HCT116 (cell line): ENCODE measurements at regions not wholly inside any gene's neighbourhood (a gene's known extent, or its start where the extent isn't known, plus 50 kb on each side); places are given as distances from the start of the nearest gene placed in this dataset.

Source experiments
- ATAC-seq: fragments of 200-7000 bp; cut with Tn5 transposase; 2 replicates; pipeline ENCODE4 v1.9.1; 2020; ENCODE audit warnings: mild to moderate bottlenecking, moderate library complexity
- BruUV-seq: library from RNA; stranded (reverse); fragments of 400-500 nt; replicated peaks from 2 replicates; lab custom pipeline; 2021; lab: Mats Ljungman, UMichigan
- CTCF ChIA-PET: fragments of 300-600 bp; sonication (Branson Sonifier 250); formaldehyde crosslinking; loops from one replicate; lab custom pipeline; 2021; ENCODE audit warnings: antibody characterized with exemption; lab: Charles Lee
- POLR2A ChIA-PET: fragments of 300-600, 350-600 bp; sonication (Branson Sonifier 250); formaldehyde crosslinking; loops from one replicate; lab custom pipeline; 2021; ENCODE audit warnings: antibody characterized with exemption; lab: Charles Lee
- RAD21 ChIA-PET, 2 experiments: fragments of 300-600 bp; sonication (Branson Sonifier 250); formaldehyde crosslinking; loops; one replicate each; lab custom pipeline; 2023; ENCODE audit warnings: low total read pairs in 2 of 2; ENCODE audit not compliant: uncharacterized antibody in 2 of 2, unreplicated experiment in 2 of 2, low non-redundant PET in 1 of 2; lab: Charles Lee
- DNase-seq: peaks from one replicate; pipeline ENCODE4 v3.0.0-alpha.2; 2010; ENCODE audit warnings: low read depth, low spot score
- H2AFZ ChIP-seq: fragments of 200-600 bp; shearing (Covaris generic), sonication (generic); 2 replicates; pipeline ENCODE4 v1.6.1; 2017; ENCODE audit warnings: low read depth, mixed run types, mixed read lengths, antibody characterized with exemption, low read length; ENCODE audit not compliant: poor library complexity, severe bottlenecking
- H3K27ac ChIP-seq: 2 replicates; pipeline ENCODE4 v1.5.1; 2012; ENCODE audit warnings: low read depth, low read length
- H3K27me3 ChIP-seq: fragments of 200-600 bp; sonication (generic); 2 replicates; pipeline ENCODE4 v1.6.1; 2016; ENCODE audit warnings: mixed run types, low read length, mixed read lengths; ENCODE audit not compliant: insufficient read depth
- H3K36me3 ChIP-seq, 2 experiments: fragments of 200-500 bp in 1 of 2; fragments of 200-600 bp in 1 of 2; sonication (Bioruptor generic) in 1 of 2; sonication (generic) in 1 of 2; 2 replicates each; pipeline versions ENCODE4 v1.5.1 to v1.6.1; 2014 to 2016; ENCODE audit warnings: low read length in 2 of 2, inconsistent platforms in 1 of 2, mixed read lengths in 1 of 2, mixed run types in 1 of 2; ENCODE audit not compliant: insufficient read depth in 2 of 2, control insufficient read depth in 1 of 2
- H3K4me1 ChIP-seq, 2 experiments: fragments of 200-600 bp in 1 of 2; sonication (generic) in 1 of 2; 2 replicates each; pipeline versions ENCODE4 v1.5.1 to v1.6.1; 2012 to 2017; ENCODE audit warnings: low read length in 2 of 2, inconsistent platforms in 1 of 2, mild to moderate bottlenecking in 1 of 2, mixed read lengths in 1 of 2, mixed run types in 1 of 2, moderate library complexity in 1 of 2; ENCODE audit not compliant: insufficient read depth in 2 of 2, control insufficient read depth in 1 of 2
- H3K4me2 ChIP-seq: fragments of 200-600 bp; sonication (generic); 2 replicates; pipeline ENCODE4 v1.6.1; 2017; ENCODE audit warnings: mixed run types, low read length, mixed read lengths
- H3K4me3 ChIP-seq, 2 experiments: fragments of 200-600 bp in 1 of 2; sonication (generic) in 1 of 2; replicated peaks in 1 of 2; 2 replicates each; pipeline ENCODE4 v1.5.1; 2011 to 2016; ENCODE audit warnings: low read length in 2 of 2, control low read depth in 1 of 2, low read depth in 1 of 2, mild to moderate bottlenecking in 1 of 2, mixed read lengths in 1 of 2, mixed run types in 1 of 2
- H3K79me2 ChIP-seq: fragments of 200-600 bp; sonication (generic); 2 replicates; pipeline ENCODE4 v1.6.1; 2017; ENCODE audit warnings: mild to moderate bottlenecking, mixed run types, low read length, moderate library complexity, mixed read lengths; ENCODE audit not compliant: insufficient read depth
- H3K9ac ChIP-seq: fragments of 200-600 bp; sonication (generic); 2 replicates; pipeline ENCODE4 v1.6.1; 2016; ENCODE audit warnings: low read length, mixed read lengths
- H3K9me2 ChIP-seq: fragments of 200-600 bp; sonication (generic), shearing (Covaris generic); 2 replicates; pipeline ENCODE4 v1.6.1; 2017; ENCODE audit warnings: mixed run types, mild to moderate bottlenecking, moderate library complexity; ENCODE audit not compliant: insufficient read depth
- H3K9me3 ChIP-seq, 2 experiments: fragments of 200-500 bp in 1 of 2; fragments of 200-600 bp in 1 of 2; sonication (Bioruptor generic) in 1 of 2; sonication (generic) in 1 of 2; 2 replicates each; pipeline ENCODE4 v1.6.1; 2014 to 2017; ENCODE audit warnings: low read length in 2 of 2, mixed read lengths in 2 of 2, inconsistent platforms in 1 of 2, low read depth in 1 of 2, mild to moderate bottlenecking in 1 of 2, mixed run types in 1 of 2, moderate library complexity in 1 of 2; ENCODE audit not compliant: control insufficient read depth in 1 of 2, insufficient read depth in 1 of 2
- H4K20me1 ChIP-seq: fragments of 200-600 bp; sonication (generic), shearing (Covaris generic); 2 replicates; pipeline ENCODE4 v1.6.1; 2017; ENCODE audit warnings: mixed run types, mild to moderate bottlenecking, moderate library complexity; ENCODE audit not compliant: insufficient read depth
- ATF3 ChIP-seq: IDR thresholded peaks from 2 replicates; pipeline ENCODE4 v1.6.1; 2012
- CBX3 ChIP-seq: IDR thresholded peaks from 2 replicates; pipeline ENCODE4 v1.6.1; 2012; ENCODE audit warnings: low read depth
- CEBPB ChIP-seq: IDR thresholded peaks from 2 replicates; pipeline ENCODE4 v1.6.1; 2012; ENCODE audit warnings: low read depth
- CTCF ChIP-seq, 3 experiments: fragments of 200-600 bp in 1 of 3; sonication (generic) in 1 of 3; IDR thresholded peaks in 2 of 3; conservative IDR thresholded peaks in 1 of 3; 2 replicates each; pipeline ENCODE4 v1.5.1; 2012 to 2017; ENCODE audit warnings: low read depth in 2 of 3, low read length in 2 of 3, antibody characterized with exemption in 1 of 3, borderline replicate concordance in 1 of 3, control low read depth in 1 of 3, mild to moderate bottlenecking in 1 of 3, mixed read lengths in 1 of 3, mixed run types in 1 of 3, moderate library complexity in 1 of 3; ENCODE audit not compliant: insufficient read depth in 1 of 3
- EGR1 ChIP-seq: IDR thresholded peaks from 2 replicates; pipeline ENCODE4 v1.6.1; 2012; ENCODE audit warnings: low read depth
- EZH2 ChIP-seq: fragments of 200-600 bp; sonication (generic); IDR thresholded peaks from 2 replicates; pipeline ENCODE4 v1.6.1; 2017; ENCODE audit warnings: antibody characterized with exemption, mixed run types
- EZH2phosphoT487 ChIP-seq: fragments of 200-600 bp; IDR thresholded peaks from 2 replicates; pipeline ENCODE4 v1.6.1; 2018; ENCODE audit warnings: antibody characterized with exemption, borderline replicate concordance
- FOSL1 ChIP-seq: IDR thresholded peaks from 2 replicates; pipeline ENCODE4 v1.6.1; 2012; ENCODE audit warnings: low read depth
- POLR2A ChIP-seq: IDR thresholded peaks from 2 replicates; pipeline ENCODE4 v1.7.0; 2011; ENCODE audit warnings: borderline replicate concordance; ENCODE audit not compliant: insufficient read depth, insufficient read length; ENCODE audit errors: extremely low read depth
- POLR2AphosphoS5 ChIP-seq: IDR thresholded peaks from 2 replicates; pipeline ENCODE4 v1.6.1; 2011; ENCODE audit warnings: mild to moderate bottlenecking, low read depth, low read length, moderate library complexity
- RAD21 ChIP-seq: IDR thresholded peaks from 2 replicates; pipeline ENCODE4 v1.6.1; 2012; ENCODE audit warnings: low read depth, mild to moderate bottlenecking
- REST ChIP-seq: IDR thresholded peaks from 2 replicates; pipeline ENCODE4 v1.6.1; 2012; ENCODE audit warnings: low read depth
- SP1 ChIP-seq: IDR thresholded peaks from 2 replicates; pipeline ENCODE4 v1.6.1; 2012; ENCODE audit warnings: low read depth
- SRF ChIP-seq: IDR thresholded peaks from 2 replicates; pipeline ENCODE4 v1.6.1; 2012; ENCODE audit warnings: low read depth
- TCF7L2 ChIP-seq: IDR thresholded peaks from 2 replicates; pipeline ENCODE4 v1.7.0; 2011; ENCODE audit warnings: borderline replicate concordance, inconsistent platforms; ENCODE audit not compliant: insufficient read depth, insufficient read length; ENCODE audit errors: extremely low read depth
- YY1 ChIP-seq: IDR thresholded peaks from 2 replicates; pipeline ENCODE4 v1.6.1; 2011; ENCODE audit warnings: low read length, low read depth, moderate library complexity, mild to moderate bottlenecking; ENCODE audit not compliant: insufficient replicate concordance; ENCODE audit errors: extremely low read depth
- ZFX ChIP-seq: fragments of 450-650 bp; IDR thresholded peaks from 2 replicates; pipeline ENCODE4 v1.6.1; 2017
- ZNF274 ChIP-seq: fragments of 200-500 bp; sonication (Bioruptor generic); IDR thresholded peaks from 2 replicates; pipeline ENCODE4 v1.6.1; 2014; ENCODE audit warnings: mild to moderate bottlenecking, low read depth, low read length, inconsistent platforms
- intact Hi-C: fragments of 100-400 bp; cut with micrococcal nuclease; formaldehyde crosslinking; loops from 2 replicates; pipeline ENCODE4 v1.10.0; 2022
- TF ChIP-seq, protein P1 (sequence below): IDR thresholded peaks from 2 replicates; pipeline ENCODE4 v1.6.1; 2012

DNA sequence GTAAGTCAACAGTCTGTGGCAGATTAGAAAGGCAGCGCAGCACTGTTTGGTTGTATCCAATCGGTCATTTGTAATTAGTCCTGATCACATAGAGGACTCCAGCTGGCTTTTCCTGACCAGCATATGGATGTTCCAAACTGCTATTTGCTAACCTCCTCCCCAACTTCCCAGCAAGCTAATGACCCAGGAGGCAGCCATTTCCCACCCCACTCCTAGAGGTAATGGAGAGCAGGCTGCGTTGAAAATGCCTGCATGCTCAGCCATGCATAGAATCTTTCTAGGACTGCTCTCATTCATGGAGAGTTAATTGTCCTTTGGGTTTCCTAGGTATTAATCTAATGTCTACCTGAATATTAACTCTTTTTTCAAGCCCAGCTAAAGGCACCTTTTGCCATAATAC, 850.6 kb upstream of the WWC1 start:
- no peak for DNase-seq
- no peaks in the 10 kb centered on the region for H4K20me1 ChIP-seq
- intact Hi-C loops, result no loop called here
- ChIA-PET POLR2A (no interaction called here), RAD21 (no interaction called here), CTCF (no interaction called here)
- H2AFZ ChIP-seq, result no peak overlapping the region
- H3K9me3 ChIP-seq, result 0 out of 4 replicates have a peak, but pooled peaks cover 0 to 3% of the 10 kb centered on the region in 2 experiments
- no peaks in the 10 kb centered on the region for H3K79me2 ChIP-seq
- no peak for TF ChIP-seq REST
- TF ChIP-seq POLR2AphosphoS5, result no peak
- no peak for TF ChIP-seq SP1
- TF ChIP-seq EGR1, result no peak
- TF ChIP-seq YY1, result no peak
- no peak for TF ChIP-seq ZFX
- no peak for TF ChIP-seq CEBPB
- TF ChIP-seq EZH2phosphoT487, result no peak
- TF ChIP-seq ZNF274, result no peak
- TF ChIP-seq ATF3, result no peak
- TF ChIP-seq EZH2, result no peak
- no peak for TF ChIP-seq CTCF (IDR thresholded peaks at IDR 0.05 in 2 of 3, conservative IDR thresholded peaks at IDR 0.05 in 1 of 3; ENCODE audit: borderline replicate concordance in 1 of 3, insufficient read depth in 1 of 3, low read depth in 2 of 3, low read length in 2 of 3)
- TF ChIP-seq, protein P1, sequence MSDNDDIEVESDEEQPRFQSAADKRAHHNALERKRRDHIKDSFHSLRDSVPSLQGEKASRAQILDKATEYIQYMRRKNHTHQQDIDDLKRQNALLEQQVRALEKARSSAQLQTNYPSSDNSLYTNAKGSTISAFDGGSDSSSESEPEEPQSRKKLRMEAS, result no peak
- no peak for TF ChIP-seq RAD21
- no peak for TF ChIP-seq SRF
- no peak for TF ChIP-seq CBX3
- TF ChIP-seq TCF7L2, result no peak
- TF ChIP-seq POLR2A, result no peak
- TF ChIP-seq FOSL1, result no peak
- no peak overlapping the region for H3K4me3 ChIP-seq
- no TSS peak for BruUV-seq
- H3K27ac ChIP-seq, result no peak overlapping the region
- no peaks in the 10 kb centered on the region for H3K27me3 ChIP-seq
- no peak for ATAC-seq
- no peaks in the 10 kb centered on the region for H3K36me3 ChIP-seq
- H3K4me2 ChIP-seq, result no peak overlapping the region
- no peaks in the 10 kb centered on the region for H3K4me1 ChIP-seq
- no peaks in the 10 kb centered on the region for H3K9me2 ChIP-seq
- H3K9ac ChIP-seq, result no peak overlapping the region
